ENCODE measurements at regions not wholly inside any gene's neighbourhood (a gene's known extent, or its start where the extent isn't known, plus 50 kb on each side); places are given as distances from the start of the nearest gene placed in this dataset.

DNA sequence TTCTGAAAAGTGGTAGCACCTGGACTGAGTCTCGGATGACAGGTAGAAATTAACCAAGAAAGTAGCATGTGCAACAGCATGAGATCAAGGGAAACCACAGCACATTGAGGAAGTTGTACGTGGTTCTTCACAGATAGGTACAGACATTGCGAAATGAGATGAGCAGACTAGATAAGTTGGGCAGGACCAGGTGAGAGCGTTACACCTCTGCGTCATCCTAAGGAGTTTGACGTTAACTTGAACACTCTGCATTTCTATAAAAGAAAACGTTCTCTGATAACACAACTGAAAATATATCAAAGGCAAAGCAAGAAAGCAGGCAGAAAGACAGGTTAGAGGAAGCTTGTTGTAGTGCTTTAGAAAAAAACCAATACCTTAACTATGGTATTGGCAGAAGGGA lies 98.5 kb upstream of the RASSF8 start:
- H3K4me2 ChIP-seq (ENCODE audit: insufficient read depth, insufficient read length, low read length) = no peak overlapping the region
- H2BK20ac ChIP-seq (ENCODE audit: low read depth, low read length, poor library complexity, severe bottlenecking) = no peak overlapping the region
- Mint-ChIP-seq H3K9me3 (peaks cover 0 to 2% of the 10 kb centered on the region in 2 experiments; a peak in 1 of 5 replicates), H3K4me1 (peaks cover 0 to 9% of the 10 kb centered on the region in 2 experiments; a peak in 2 of 4 replicates), H3K36me3 (ENCODE audit: insufficient read depth in 1 of 3, low read depth in 3 of 3) (no peaks in the 10 kb centered on the region), H3K27ac (no peak overlapping the region), H3K27me3 (ENCODE audit: low read depth) (no peaks in the 10 kb centered on the region; the same call in 1 of the 2 replicates), H3K4me3 (no peak overlapping the region)
- H3K23ac ChIP-seq (ENCODE audit: insufficient read length, low read depth, low read length) = no peak overlapping the region
- H3K4ac ChIP-seq (ENCODE audit: low read depth, low read length) = no peak overlapping the region
- H4K8ac ChIP-seq (replicated peaks; ENCODE audit: insufficient read length, low read depth, low read length) = no peak overlapping the region
- no peak overlapping the region for H3K18ac ChIP-seq (ENCODE audit: insufficient read length, low read depth, low read length)
- H2BK120ac ChIP-seq (ENCODE audit: low read depth, low read length, poor library complexity, severe bottlenecking) = no peak overlapping the region
- no peaks in the 10 kb centered on the region for H3K79me1 ChIP-seq (ENCODE audit: insufficient read depth, low read depth, low read length, poor library complexity, severe bottlenecking)
- H3T11ph ChIP-seq (ENCODE audit: low read length) = no peak overlapping the region
- H3K9ac ChIP-seq (ENCODE audit: extremely low read depth, insufficient read length, low read length) = no peak overlapping the region
- no peaks in the 10 kb centered on the region for H3K23me2 ChIP-seq (ENCODE audit: insufficient read length, low read depth, low read length, poor library complexity, severe bottlenecking)
- H4K91ac ChIP-seq (ENCODE audit: insufficient read length, low read depth, low read length) = no peak overlapping the region
- H3K4me1 ChIP-seq (ENCODE audit: insufficient read depth, low read length) = no peaks in the 10 kb centered on the region; the same call in 1 of the 2 replicates
- H3K27me3 ChIP-seq (ENCODE audit: insufficient read depth, low read length) = no peaks in the 10 kb centered on the region
- no peak overlapping the region for H3K14ac ChIP-seq (ENCODE audit: insufficient read depth, low read length)
- no peaks in the 10 kb centered on the region for H3K79me2 ChIP-seq (ENCODE audit: insufficient read depth, low read length)
- no peak overlapping the region for H4K5ac ChIP-seq (ENCODE audit: insufficient read length, low read depth, low read length)
- no peaks in the 10 kb centered on the region for H3K9me3 ChIP-seq (ENCODE audit: control insufficient read depth, low read depth, low read length)
- no peak overlapping the region for H2BK12ac ChIP-seq (ENCODE audit: insufficient read length, low read depth, low read length)
- H2AFZ ChIP-seq (ENCODE audit: low read length) = no peak overlapping the region
- TF ChIP-seq, protein P1, sequence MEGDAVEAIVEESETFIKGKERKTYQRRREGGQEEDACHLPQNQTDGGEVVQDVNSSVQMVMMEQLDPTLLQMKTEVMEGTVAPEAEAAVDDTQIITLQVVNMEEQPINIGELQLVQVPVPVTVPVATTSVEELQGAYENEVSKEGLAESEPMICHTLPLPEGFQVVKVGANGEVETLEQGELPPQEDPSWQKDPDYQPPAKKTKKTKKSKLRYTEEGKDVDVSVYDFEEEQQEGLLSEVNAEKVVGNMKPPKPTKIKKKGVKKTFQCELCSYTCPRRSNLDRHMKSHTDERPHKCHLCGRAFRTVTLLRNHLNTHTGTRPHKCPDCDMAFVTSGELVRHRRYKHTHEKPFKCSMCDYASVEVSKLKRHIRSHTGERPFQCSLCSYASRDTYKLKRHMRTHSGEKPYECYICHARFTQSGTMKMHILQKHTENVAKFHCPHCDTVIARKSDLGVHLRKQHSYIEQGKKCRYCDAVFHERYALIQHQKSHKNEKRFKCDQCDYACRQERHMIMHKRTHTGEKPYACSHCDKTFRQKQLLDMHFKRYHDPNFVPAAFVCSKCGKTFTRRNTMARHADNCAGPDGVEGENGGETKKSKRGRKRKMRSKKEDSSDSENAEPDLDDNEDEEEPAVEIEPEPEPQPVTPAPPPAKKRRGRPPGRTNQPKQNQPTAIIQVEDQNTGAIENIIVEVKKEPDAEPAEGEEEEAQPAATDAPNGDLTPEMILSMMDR (conservative IDR thresholded peaks at IDR 0.05) = no peak
- no peak overlapping the region for H3K27ac ChIP-seq (ENCODE audit: insufficient read length, low read depth, low read length)
- no peak overlapping the region for H2BK5ac ChIP-seq (ENCODE audit: insufficient read length, low read length)
- no peaks in the 10 kb centered on the region for H4K20me1 ChIP-seq (ENCODE audit: control insufficient read depth, insufficient read depth, insufficient read length)
- H2AK5ac ChIP-seq (ENCODE audit: insufficient read length, low read length) = no peak overlapping the region
- no peak overlapping the region for H2BK15ac ChIP-seq (ENCODE audit: low read depth, low read length)
- no CpG with 5 or more reads among the region's 7 CpGs for WGBS (ENCODE audit: extremely low coverage, insufficient read length, low lambda C conversion rate)
- no peak overlapping the region for H3K56ac ChIP-seq (ENCODE audit: insufficient read length, low read depth, low read length)
- DNase-seq = no peak
